ENCODE measurements at regions not wholly inside any gene's neighbourhood (a gene's known extent, or its start where the extent isn't known, plus 50 kb on each side); places are given as distances from the start of the nearest gene placed in this dataset.

DNA sequence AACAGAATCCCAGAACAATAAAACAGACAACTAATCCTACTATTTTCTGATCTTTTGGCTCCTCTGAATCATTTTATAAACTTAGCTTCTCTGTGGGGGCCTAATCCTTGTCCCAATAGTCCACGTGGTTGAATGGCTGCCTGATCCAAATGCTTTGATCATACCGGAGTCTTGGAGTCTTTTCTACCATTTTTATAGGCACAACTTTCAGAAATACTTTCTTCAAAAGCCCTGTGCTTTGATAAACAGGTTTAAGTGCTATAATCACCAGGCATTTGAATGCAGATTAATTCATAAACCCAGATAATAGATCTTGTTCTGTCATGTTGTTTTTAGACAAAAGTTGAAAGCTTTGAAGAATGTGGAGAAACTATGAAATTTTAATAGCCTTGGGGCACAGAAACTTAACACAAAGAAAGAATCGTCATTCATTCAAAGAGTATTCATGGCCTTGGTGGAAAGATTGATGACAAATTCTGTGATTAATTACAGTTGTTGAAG is 163.7 kb downstream of the AHR start:
- no peak for DNase-seq (ENCODE audit: low spot score in 2 of 2)
- intact Hi-C loops (cut with DNase I) = no loop called here
- TF ChIP-seq CTCF (IDR thresholded peaks at IDR 0.05) = no peak
- H3K9me3 ChIP-seq = no peaks in the 10 kb centered on the region
- no peak overlapping the region for H3K4me3 ChIP-seq
- no peak overlapping the region for H3K27ac ChIP-seq
- H3K36me3 ChIP-seq = no peaks in the 10 kb centered on the region
- no peaks in the 10 kb centered on the region for H3K27me3 ChIP-seq
- H3K4me1 ChIP-seq = no peaks in the 10 kb centered on the region

DNA sequence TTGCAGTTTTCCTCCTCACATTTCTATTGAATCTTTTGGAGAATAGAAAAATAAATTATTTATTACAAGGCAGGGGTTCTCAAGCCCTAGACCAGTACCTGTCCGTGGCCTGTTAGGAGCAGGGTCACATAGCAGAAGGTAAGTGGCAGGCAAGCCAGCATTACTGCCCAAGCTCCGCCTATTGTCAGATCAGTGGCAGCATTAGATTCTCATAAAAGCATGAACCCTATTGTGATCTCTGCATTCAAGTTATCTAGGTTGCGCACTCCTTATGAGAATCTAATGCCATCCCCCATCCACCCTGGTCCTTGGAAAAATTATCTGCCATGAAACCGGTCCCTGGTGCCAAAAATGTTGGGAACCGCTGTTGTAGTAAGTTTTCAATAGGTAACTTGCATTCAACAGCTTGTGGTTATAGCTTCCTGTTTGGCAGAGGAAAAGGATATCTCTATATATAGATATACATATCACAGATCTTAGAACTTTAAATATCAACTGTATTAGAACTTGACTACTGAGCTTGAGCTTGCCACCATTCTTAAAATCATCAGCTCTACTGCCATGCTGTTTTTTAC is 165.1 kb downstream of the AHR start:
- H3K4me1 ChIP-seq = no peaks in the 10 kb centered on the region
- H3K27ac ChIP-seq = no peak overlapping the region
- intact Hi-C loops (cut with DNase I) = no loop called here
- H3K9me3 ChIP-seq = no peaks in the 10 kb centered on the region
- H3K27me3 ChIP-seq = no peaks in the 10 kb centered on the region
- no peak for DNase-seq (ENCODE audit: low spot score in 2 of 2)
- H3K4me3 ChIP-seq = no peak overlapping the region
- H3K36me3 ChIP-seq = no peaks in the 10 kb centered on the region
- no peak for TF ChIP-seq CTCF (IDR thresholded peaks at IDR 0.05)

GRCh38 chr7:17466216-17466615 is 167.8 kb downstream of the AHR start:
- H3K27me3 ChIP-seq = no peaks in the 10 kb centered on the region
- DNase-seq (ENCODE audit: low spot score in 2 of 2) = no peak
- H3K4me3 ChIP-seq = no peak overlapping the region
- H3K9me3 ChIP-seq = no peaks in the 10 kb centered on the region
- intact Hi-C loops (cut with DNase I) = no loop called here
- TF ChIP-seq CTCF (IDR thresholded peaks at IDR 0.05) = no peak
- no peaks in the 10 kb centered on the region for H3K36me3 ChIP-seq
- H3K27ac ChIP-seq = no peak overlapping the region
- no peaks in the 10 kb centered on the region for H3K4me1 ChIP-seq

DNA sequence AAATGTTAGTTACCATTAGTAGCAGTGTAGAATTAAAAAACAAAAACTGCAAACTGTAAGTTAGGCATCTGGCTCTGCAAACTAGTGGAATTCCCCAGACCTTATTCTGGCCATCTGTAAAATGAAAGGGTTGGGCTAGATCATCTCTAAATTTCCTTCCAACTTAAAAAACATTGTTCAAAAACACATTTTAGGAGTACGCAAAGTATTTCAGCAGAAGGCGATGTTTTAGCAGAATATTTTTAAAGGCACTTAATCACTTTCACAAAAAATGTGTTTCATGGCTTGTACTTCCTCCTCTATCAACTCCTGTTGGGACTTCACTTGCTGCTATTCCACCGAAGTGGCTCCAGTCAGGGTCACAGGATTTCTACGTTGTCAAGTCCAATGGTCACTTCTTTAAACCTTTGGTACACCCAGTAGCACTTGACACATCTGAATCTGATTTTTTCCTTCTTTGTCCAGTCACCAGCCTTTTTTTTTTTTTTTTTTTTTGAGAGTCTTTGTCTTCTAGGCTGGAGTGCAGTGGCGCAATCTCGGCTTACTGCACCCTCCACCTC is 169.0 kb downstream of the AHR start:
- Histone ChIP-seq H3K4me3 (no peak overlapping the region), H3K4me1 (no peaks in the 10 kb centered on the region), H3K9me3 (no peaks in the 10 kb centered on the region), H3K27ac (no peak overlapping the region), H3K27me3 (no peaks in the 10 kb centered on the region), H3K36me3 (no peaks in the 10 kb centered on the region)
- TF ChIP-seq CTCF (IDR thresholded peaks at IDR 0.05) = no peak
- no peak for DNase-seq (ENCODE audit: low spot score in 2 of 2)
- intact Hi-C loops (cut with DNase I) = no loop called here

GRCh38 chr7:17471325-17471724 is 172.9 kb downstream of the AHR start:
- no peak overlapping the region for H3K27ac ChIP-seq
- TF ChIP-seq CTCF (IDR thresholded peaks at IDR 0.05) = no peak
- intact Hi-C loops (cut with DNase I) = no loop called here

More at GRCh38 chr7:17471325-17471724, 172.9 kb downstream of the AHR start:
- Histone ChIP-seq H3K36me3 (no peaks in the 10 kb centered on the region), H3K9me3 (no peaks in the 10 kb centered on the region), H3K4me3 (no peak overlapping the region), H3K27me3 (no peaks in the 10 kb centered on the region), H3K4me1 (no peaks in the 10 kb centered on the region)
- DNase-seq (ENCODE audit: low spot score in 2 of 2) = no peak

Data from ascending aorta (tissue), 2 donors.